Middle frontal gyrus (tissue), 1 donor: ENCODE measurements at regions not wholly inside any gene's neighbourhood (a gene's known extent, or its start where the extent isn't known, plus 50 kb on each side); places are given as distances from the start of the nearest gene placed in this dataset.

ENCODE experiments used
- DNase-seq: peaks from one replicate; pipeline ENCODE4 v3.0.0-alpha.2; 2015; ENCODE audit warnings: low spot score; ENCODE audit errors: extremely low spot score

GRCh38 chrX:106499473-106499872 lies 112.3 kb upstream of the RADX start:
- DNase-seq: no peak

GRCh38 chrX:106510713-106511403 lies 100.9 kb upstream of the RADX start:
- no peak for DNase-seq
